ENCODE measurements at regions not wholly inside any gene's neighbourhood (a gene's known extent, or its start where the extent isn't known, plus 50 kb on each side); places are given as distances from the start of the nearest gene placed in this dataset.

GRCh38 chr20:57076152-57076652 is 190.2 kb downstream of the BMP7 start:
- TF ChIP-seq CTCF (conservative IDR thresholded peaks at IDR 0.05; ENCODE audit: low read depth, low read length) (no peak), EZH2 (IDR thresholded peaks at IDR 0.05; ENCODE audit: borderline replicate concordance, low read depth, low read length, poor library complexity, severe bottlenecking) (no peak)
